Mesenchymal stem cell (in vitro differentiated cells and primary cell): ENCODE measurements at regions not wholly inside any gene's neighbourhood (a gene's known extent, or its start where the extent isn't known, plus 50 kb on each side); places are given as distances from the start of the nearest gene placed in this dataset.

Source experiments
- DNase-seq: peaks from one replicate; pipeline ENCODE4 v3.0.0-alpha.2; 2013
- H2AFZ ChIP-seq: one replicate; pipeline ENCODE4 v1.6.1; 2013; ENCODE audit warnings: low read depth, mild to moderate bottlenecking, control low read depth, inconsistent platforms, low read length, moderate library complexity
- H2AK5ac ChIP-seq: 2 replicates; pipeline ENCODE4 v1.6.1; 2013; ENCODE audit warnings: low read length, moderate library complexity, mild to moderate bottlenecking, inconsistent platforms; ENCODE audit not compliant: severe bottlenecking
- H2BK120ac ChIP-seq: one replicate; pipeline ENCODE4 v1.6.1; 2013; ENCODE audit warnings: low read depth, mild to moderate bottlenecking, inconsistent platforms, low read length, moderate library complexity
- H2BK12ac ChIP-seq, 2 experiments: one replicate each; pipeline ENCODE4 v1.6.1; 2013; ENCODE audit warnings: inconsistent platforms in 2 of 2, low read length in 2 of 2, mild to moderate bottlenecking in 2 of 2, moderate library complexity in 2 of 2, control low read depth in 1 of 2
- H2BK15ac ChIP-seq: one replicate; pipeline ENCODE4 v1.6.1; 2013; ENCODE audit warnings: mild to moderate bottlenecking, low read depth, inconsistent platforms; ENCODE audit not compliant: poor library complexity, severe bottlenecking
- H2BK5ac ChIP-seq: 2 replicates; pipeline ENCODE4 v1.6.1; 2013; ENCODE audit warnings: low read depth, mild to moderate bottlenecking, low read length, control low read depth, inconsistent platforms; ENCODE audit not compliant: poor library complexity, severe bottlenecking
- H3K14ac ChIP-seq, 2 experiments: one replicate each; pipeline ENCODE4 v1.6.1; 2013; ENCODE audit warnings: inconsistent platforms in 2 of 2, low read length in 2 of 2, control low read depth in 1 of 2, mild to moderate bottlenecking in 1 of 2, moderate library complexity in 1 of 2
- H3K18ac ChIP-seq, 2 experiments: one replicate each; pipeline ENCODE4 v1.6.1; 2013; ENCODE audit warnings: inconsistent platforms in 2 of 2, low read length in 2 of 2, control low read depth in 1 of 2, low read depth in 1 of 2, mild to moderate bottlenecking in 1 of 2
- H3K23ac ChIP-seq, 2 experiments: one replicate each; pipeline ENCODE4 v1.6.1; 2013; ENCODE audit warnings: inconsistent platforms in 2 of 2, low read length in 2 of 2, mild to moderate bottlenecking in 2 of 2, moderate library complexity in 2 of 2, control low read depth in 1 of 2
- H3K27ac ChIP-seq: 2 replicates; pipeline ENCODE4 v1.5.1; 2013; ENCODE audit warnings: mild to moderate bottlenecking, moderate library complexity, low read length, control low read depth, inconsistent platforms; ENCODE audit not compliant: poor library complexity, severe bottlenecking
- H3K27me3 ChIP-seq, 2 experiments: 2 replicates each; pipeline versions ENCODE4 v1.6.1 to v1.7.0; 2013; ENCODE audit warnings: low read length in 2 of 2, mild to moderate bottlenecking in 2 of 2, moderate library complexity in 2 of 2, control low read depth in 1 of 2, inconsistent platforms in 1 of 2; ENCODE audit not compliant: control insufficient read depth in 1 of 2, insufficient read depth in 1 of 2
- H3K36me3 ChIP-seq, 2 experiments: 2 replicates each; pipeline versions ENCODE4 v1.6.1 to v1.7.0; 2013; ENCODE audit warnings: low read length in 2 of 2, control low read depth in 1 of 2, inconsistent platforms in 1 of 2, low read depth in 1 of 2, mild to moderate bottlenecking in 1 of 2; ENCODE audit not compliant: insufficient read depth in 2 of 2, control insufficient read depth in 1 of 2
- H3K4ac ChIP-seq, 2 experiments: one replicate each; pipeline ENCODE4 v1.6.1; 2013; ENCODE audit warnings: inconsistent platforms in 2 of 2, low read length in 2 of 2, mild to moderate bottlenecking in 2 of 2, moderate library complexity in 2 of 2, control low read depth in 1 of 2, low read depth in 1 of 2
- H3K4me1 ChIP-seq: 2 replicates; pipeline ENCODE4 v1.6.1; 2013; ENCODE audit warnings: low read depth, low read length, control low read depth; ENCODE audit not compliant: control insufficient read depth, insufficient read depth
- H3K4me2 ChIP-seq: 2 replicates; pipeline ENCODE4 v1.6.1; 2013; ENCODE audit warnings: low read length, mild to moderate bottlenecking, inconsistent platforms; ENCODE audit not compliant: poor library complexity, severe bottlenecking
- H3K4me3 ChIP-seq, 2 experiments: 2 replicates each; pipeline versions ENCODE4 v1.5.1 to v1.7.0; 2013; ENCODE audit warnings: low read length in 2 of 2, mild to moderate bottlenecking in 2 of 2, control low read depth in 1 of 2, low read depth in 1 of 2; ENCODE audit not compliant: insufficient read depth in 1 of 2
- H3K79me1 ChIP-seq: replicated peaks from 2 replicates; pipeline ENCODE4 v1.6.1; 2013; ENCODE audit warnings: mild to moderate bottlenecking, control low read depth, low read length, inconsistent platforms; ENCODE audit not compliant: poor library complexity, severe bottlenecking
- H3K9ac ChIP-seq: 2 replicates; pipeline ENCODE4 v1.7.0; 2013; ENCODE audit warnings: mild to moderate bottlenecking, low read length, moderate library complexity
- H3K9me3 ChIP-seq: 2 replicates; pipeline ENCODE4 v1.7.0; 2013; ENCODE audit warnings: mild to moderate bottlenecking, low read length; ENCODE audit not compliant: control insufficient read depth
- H4K8ac ChIP-seq: one replicate; pipeline ENCODE4 v1.6.1; 2013; ENCODE audit warnings: inconsistent platforms, mild to moderate bottlenecking, low read length, moderate library complexity
- H4K91ac ChIP-seq: one replicate; pipeline ENCODE4 v1.6.1; 2013; ENCODE audit warnings: mild to moderate bottlenecking, low read length, inconsistent platforms
- WGBS: methylation state at CpG from one replicate; pipeline ENCODE4 v1.1.7; 2013; ENCODE audit warnings: mixed read lengths; 5-methylcytosine and 5-hydroxymethylcytosine counted together

DNA sequence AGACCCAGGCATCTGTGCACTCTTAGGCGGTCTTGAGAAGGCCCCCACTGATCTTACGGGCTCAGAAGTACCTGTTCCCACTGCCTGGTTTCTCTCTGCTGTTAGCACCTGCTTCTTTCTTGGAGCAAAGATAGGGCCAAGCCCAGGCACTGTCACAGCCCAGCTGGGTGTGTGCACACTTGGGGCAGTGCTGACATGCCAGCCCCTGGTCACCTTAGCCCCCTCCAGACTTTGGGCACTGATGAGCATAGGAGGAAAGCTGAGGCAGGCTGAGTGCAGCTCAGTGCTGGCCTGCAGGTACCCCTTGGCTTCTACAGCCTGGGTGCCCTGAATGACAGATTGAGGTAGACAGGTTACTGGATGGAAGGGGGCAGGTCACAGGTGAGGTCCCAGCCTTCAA, 105.7 kb upstream of the AHI1 start:
- no peak overlapping the region for H4K91ac ChIP-seq
- no peak overlapping the region for H3K27ac ChIP-seq
- no peak overlapping the region for H2BK5ac ChIP-seq
- H3K23ac ChIP-seq, result no peak overlapping the region
- H3K36me3 ChIP-seq, result no peaks in the 10 kb centered on the region
- no peak overlapping the region for H3K4me3 ChIP-seq
- H3K4me1 ChIP-seq, result peaks cover 2% of the 10 kb centered on the region
- H2BK120ac ChIP-seq, result no peak overlapping the region
- H2BK12ac ChIP-seq, result no peak overlapping the region
- no peak overlapping the region for H3K9ac ChIP-seq
- H3K4me2 ChIP-seq, result no peak overlapping the region
- no peak overlapping the region for H3K14ac ChIP-seq
- no peak overlapping the region for H4K8ac ChIP-seq
- no peak overlapping the region for H2BK15ac ChIP-seq
- no peak overlapping the region for H2AFZ ChIP-seq
- no peak for DNase-seq
- H3K4ac ChIP-seq, result no peak overlapping the region
- no peaks in the 10 kb centered on the region for H3K79me1 ChIP-seq
- H2AK5ac ChIP-seq, result no peak overlapping the region
- H3K9me3 ChIP-seq, result no peaks in the 10 kb centered on the region
- H3K18ac ChIP-seq, result no peak overlapping the region
- H3K27me3 ChIP-seq, result no peaks in the 10 kb centered on the region
- 96% methylated on average over 2 of the region's 2 CpGs for WGBS

GRCh38 chr6:135604035-135604860, 106.7 kb upstream of the AHI1 start:
- H4K91ac ChIP-seq, result no peak overlapping the region
- no peaks in the 10 kb centered on the region for H3K9me3 ChIP-seq
- no peak overlapping the region for H3K4me2 ChIP-seq
- H3K27me3 ChIP-seq, result no peaks in the 10 kb centered on the region
- H3K4ac ChIP-seq, result no peak overlapping the region
- H3K36me3 ChIP-seq, result no peaks in the 10 kb centered on the region
- no peak overlapping the region for H2AK5ac ChIP-seq
- no peak overlapping the region for H3K14ac ChIP-seq
- no peak overlapping the region for H3K4me3 ChIP-seq
- peaks cover 2% of the 10 kb centered on the region for H3K4me1 ChIP-seq
- no peak overlapping the region for H3K27ac ChIP-seq
- 93% methylated on average over 10 of the region's 10 CpGs for WGBS
- H2BK15ac ChIP-seq, result no peak overlapping the region
- no peak overlapping the region for H2AFZ ChIP-seq
- no peak overlapping the region for H3K9ac ChIP-seq
- no peak overlapping the region for H3K23ac ChIP-seq
- no peak overlapping the region for H3K18ac ChIP-seq
- H2BK5ac ChIP-seq, result no peak overlapping the region
- DNase-seq, result no peak
- no peaks in the 10 kb centered on the region for H3K79me1 ChIP-seq
- no peak overlapping the region for H4K8ac ChIP-seq
- no peak overlapping the region for H2BK120ac ChIP-seq
- H2BK12ac ChIP-seq, result no peak overlapping the region

- Histone ChIP-seq H2BK5ac (no peak overlapping the region), H4K91ac (no peak overlapping the region), H3K4me3 (no peak overlapping the region), H2AFZ (no peak overlapping the region), H3K36me3 (no peaks in the 10 kb centered on the region), H3K4ac (no peak overlapping the region), H3K4me2 (no peak overlapping the region), H2BK12ac (no peak overlapping the region), H3K79me1 (no peaks in the 10 kb centered on the region), H3K14ac (no peak overlapping the region), H3K27ac (no peak overlapping the region), H3K23ac (no peak overlapping the region), H4K8ac (no peak overlapping the region), H2BK15ac (no peak overlapping the region), H2BK120ac (no peak overlapping the region), H3K9me3 (no peaks in the 10 kb centered on the region), H3K27me3 (no peaks in the 10 kb centered on the region), H3K18ac (no peak overlapping the region), H3K9ac (no peak overlapping the region), H2AK5ac (no peak overlapping the region), H3K4me1 (no peaks in the 10 kb centered on the region)
- no peak for DNase-seq
- WGBS, result no CpG with 5 or more reads among the region's 2 CpGs
Measured at GRCh38 chr6:135605278-135605790, 107.8 kb upstream of the AHI1 start.

GRCh38 chr6:135606392-135606791, 108.9 kb upstream of the AHI1 start:
- Histone ChIP-seq H4K91ac (no peak overlapping the region), H3K9ac (no peak overlapping the region), H3K9me3 (no peaks in the 10 kb centered on the region), H3K4me1 (no peaks in the 10 kb centered on the region), H3K27me3 (no peaks in the 10 kb centered on the region), H3K4ac (no peak overlapping the region), H2BK12ac (no peak overlapping the region), H2BK120ac (no peak overlapping the region), H3K4me2 (no peak overlapping the region), H3K23ac (no peak overlapping the region), H3K14ac (no peak overlapping the region), H3K27ac (no peak overlapping the region), H3K18ac (no peak overlapping the region), H3K36me3 (no peaks in the 10 kb centered on the region), H4K8ac (no peak overlapping the region), H2BK5ac (no peak overlapping the region), H2AK5ac (no peak overlapping the region), H3K79me1 (no peaks in the 10 kb centered on the region), H2AFZ (no peak overlapping the region), H2BK15ac (no peak overlapping the region), H3K4me3 (no peak overlapping the region)
- DNase-seq, result no peak
- WGBS, result no CpG with 5 or more reads among the region's 2 CpGs
